HG03045 (cell line): ENCODE measurements at regions not wholly inside any gene's neighbourhood (a gene's known extent, or its start where the extent isn't known, plus 50 kb on each side); places are given as distances from the start of the nearest gene placed in this dataset.
A peak's percentile ranks its signal among the peaks of the same experiment; 100 is the strongest.

Source experiments
- ATAC-seq: cut with Tn5 transposase; IDR thresholded peaks from one replicate; pipeline ENCODE4 v1.9.1; 2021; ENCODE audit warnings: mild to moderate bottlenecking, moderate library complexity; ENCODE audit not compliant: unreplicated experiment

DNA sequence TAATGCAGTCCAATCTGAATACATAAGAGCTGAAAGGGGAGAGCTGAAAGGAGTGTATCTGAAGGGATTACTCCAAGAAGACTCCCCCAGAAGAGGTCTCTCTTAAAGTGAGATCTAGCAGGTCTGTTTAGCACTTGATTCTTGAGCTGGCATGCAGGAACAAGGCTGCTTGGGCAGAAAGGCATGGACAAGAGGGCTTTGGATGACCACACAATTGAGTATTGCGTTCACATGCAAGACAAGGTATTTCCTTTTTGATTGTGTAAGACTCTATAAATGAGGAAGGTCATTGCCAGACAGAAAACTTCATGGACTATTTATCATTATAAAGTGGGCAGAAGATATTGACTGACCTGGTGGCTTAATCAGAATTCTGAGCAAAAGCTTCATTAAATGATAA lies 145.5 kb upstream of the AFF2 start:
- no peak for ATAC-seq

DNA sequence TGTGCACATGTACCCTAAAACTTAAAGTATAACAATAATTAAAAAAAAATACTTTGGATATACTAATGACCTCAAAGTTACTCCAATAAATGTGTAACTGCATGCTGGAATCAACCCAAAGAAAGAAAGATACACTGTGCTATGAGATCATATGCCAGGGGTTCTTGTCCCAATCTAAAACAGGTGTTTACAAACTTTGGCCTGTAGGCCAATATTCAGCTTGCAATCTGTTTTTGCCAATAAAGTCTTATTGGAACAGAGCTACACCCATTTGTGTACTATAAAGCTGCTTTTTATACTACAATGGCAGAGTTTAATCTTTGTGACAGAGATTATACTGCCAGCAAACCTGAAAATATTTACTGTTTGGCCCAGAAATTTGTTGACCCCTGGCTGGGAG lies 138.8 kb upstream of the AFF2 start:
- no peak for ATAC-seq

GRCh38 chrX:148363471-148364235 lies 136.8 kb upstream of the AFF2 start:
- ATAC-seq = no peak

- ATAC-seq = no peak
Observed at GRCh38 chrX:148365233-148365632, 135.2 kb upstream of the AFF2 start.

DNA sequence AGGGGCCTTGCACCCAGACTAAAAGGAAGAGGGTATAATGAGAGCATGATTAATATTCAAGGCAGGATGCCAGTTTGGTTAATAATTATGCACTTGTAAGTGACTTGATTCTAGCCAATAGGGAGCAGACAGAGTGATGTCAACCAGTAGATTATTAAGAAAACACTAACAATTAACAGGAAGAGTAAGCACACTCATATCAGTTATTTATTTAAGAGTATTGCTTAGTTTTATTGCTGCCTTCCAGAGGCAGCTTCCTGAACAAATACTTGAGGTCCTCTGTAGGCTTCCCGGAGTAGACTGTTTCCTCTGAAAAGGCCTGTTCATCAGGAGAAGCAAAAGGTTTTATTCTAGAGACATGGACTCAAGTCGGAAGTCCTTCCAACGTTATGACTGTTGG lies 129.1 kb upstream of the AFF2 start:
- no peak for ATAC-seq

- ATAC-seq = no peak
Observed at GRCh38 chrX:148372925-148373324, 127.5 kb upstream of the AFF2 start.

- ATAC-seq = no peak
Observed at GRCh38 chrX:148376342-148376741, 124.1 kb upstream of the AFF2 start.

GRCh38 chrX:148380107-148380506 lies 120.3 kb upstream of the AFF2 start:
- ATAC-seq = no peak

- ATAC-seq = peak; percentile 97
Observed at GRCh38 chrX:148380650-148381561, 119.5 kb upstream of the AFF2 start.

DNA sequence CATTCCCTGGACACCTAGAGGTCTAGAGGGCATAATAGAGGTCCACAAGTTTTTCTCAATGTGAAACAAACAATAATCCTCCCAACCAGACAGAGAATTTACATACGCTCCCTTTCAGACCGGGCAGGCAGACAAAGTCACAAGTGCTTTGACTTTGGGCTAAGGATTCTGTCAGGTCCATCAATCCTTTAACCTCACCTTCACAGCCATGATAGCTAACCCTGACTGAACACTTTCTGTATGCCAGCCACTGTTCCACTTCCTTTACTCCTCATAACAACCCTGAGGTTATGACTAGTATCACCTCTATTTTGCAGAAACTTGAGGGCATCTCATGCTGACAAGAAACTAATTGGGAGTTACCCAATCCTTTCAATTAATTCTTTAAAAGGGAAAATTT lies 118.8 kb upstream of the AFF2 start:
- ATAC-seq = peak; percentile 27

DNA sequence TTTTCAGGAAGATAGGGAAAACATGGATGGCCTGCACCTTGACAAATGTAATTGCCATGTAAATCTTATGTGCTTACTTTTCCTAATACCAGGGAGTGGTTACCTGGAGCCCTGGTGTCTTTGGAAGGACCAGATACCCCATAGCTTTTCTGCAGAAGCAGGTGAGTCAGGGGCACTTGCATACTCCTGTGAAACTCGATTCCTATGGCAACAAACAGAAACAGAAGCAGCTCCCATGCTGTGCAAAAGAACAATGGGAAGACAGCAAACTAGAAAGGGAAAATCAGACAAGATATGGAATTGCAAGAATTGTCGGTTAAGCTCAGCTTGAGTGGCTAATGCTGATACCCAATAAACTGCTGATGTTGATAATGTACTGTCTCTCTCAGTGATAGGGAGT lies 117.4 kb upstream of the AFF2 start:
- ATAC-seq = no peak

DNA sequence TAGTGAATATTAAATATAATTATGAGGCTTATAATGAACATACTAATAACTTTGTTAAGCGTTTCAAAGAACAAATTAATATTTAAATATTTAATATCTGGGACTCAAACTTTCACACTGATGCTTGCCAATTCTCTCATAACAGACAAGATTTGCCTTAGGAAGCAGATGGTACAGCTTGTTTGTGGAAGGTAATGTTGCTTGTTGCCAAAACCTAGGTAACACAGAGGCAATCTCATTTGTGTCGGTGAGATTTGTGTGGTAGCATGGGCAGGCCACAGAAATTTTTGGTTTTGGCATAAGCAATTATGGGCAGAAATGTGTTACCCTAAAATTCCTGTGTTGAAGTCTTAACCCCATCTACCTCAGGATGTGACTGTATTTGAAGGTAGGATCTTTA lies 114.9 kb upstream of the AFF2 start:
- no peak for ATAC-seq

DNA sequence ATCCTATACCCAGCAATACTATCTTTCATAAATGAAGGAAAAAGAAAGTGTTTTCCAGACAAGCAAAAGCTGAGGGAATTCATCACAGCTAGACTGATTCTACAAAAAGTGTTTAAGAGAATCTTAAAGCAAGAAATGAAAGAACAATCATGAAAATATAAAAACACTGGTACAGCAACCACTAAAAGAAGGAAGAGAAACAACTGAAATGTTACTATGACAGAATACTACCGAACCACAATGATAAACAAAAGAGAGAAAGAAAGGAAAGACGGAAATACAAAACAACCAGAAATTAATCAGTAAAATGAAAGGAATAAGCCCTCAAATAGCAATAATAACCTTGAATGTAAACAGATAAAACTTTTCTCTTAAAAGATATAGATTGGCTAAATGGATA lies 110.8 kb upstream of the AFF2 start:
- no peak for ATAC-seq

GRCh38 chrX:148412006-148412405 lies 88.4 kb upstream of the AFF2 start:
- ATAC-seq = no peak

GRCh38 chrX:148416142-148416541 lies 84.3 kb upstream of the AFF2 start:
- ATAC-seq = no peak

DNA sequence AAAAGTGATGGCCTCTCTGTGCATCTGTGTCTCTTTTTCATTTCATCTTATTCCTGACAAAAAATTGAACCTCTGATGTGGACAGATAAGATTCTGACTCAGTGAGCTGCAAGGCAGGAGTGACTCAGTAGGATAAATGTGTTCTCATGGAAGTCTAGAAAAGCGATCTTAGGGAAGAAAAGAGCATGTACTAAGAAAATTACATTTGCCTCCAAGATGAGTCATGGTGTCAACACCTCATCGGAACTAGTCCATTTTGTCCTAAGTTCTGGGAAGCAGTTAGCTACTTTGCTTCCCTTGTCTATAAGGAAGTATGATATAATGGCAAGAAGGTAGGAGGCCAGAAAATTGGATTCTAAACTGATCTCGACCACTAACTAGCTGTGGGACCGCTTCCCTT lies 83.5 kb upstream of the AFF2 start:
- no peak for ATAC-seq

DNA sequence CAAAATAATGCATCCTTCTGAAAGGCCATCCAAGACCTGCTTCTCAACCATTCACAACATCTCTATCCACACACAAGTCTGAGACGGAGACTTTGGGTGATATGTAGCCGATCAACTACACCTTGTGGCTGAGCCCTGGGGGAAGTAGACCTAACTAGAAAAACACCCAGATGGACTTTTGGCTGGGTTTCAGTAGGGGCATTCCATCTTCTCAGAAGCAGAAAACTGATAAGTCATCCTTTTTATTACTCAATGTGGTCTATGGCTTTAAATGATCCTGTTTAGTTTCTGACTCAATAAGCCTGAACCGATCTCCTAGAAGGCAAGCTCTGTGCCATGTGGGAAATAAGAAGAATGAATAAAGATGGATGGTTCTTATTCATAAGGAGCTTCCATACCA lies 82.5 kb upstream of the AFF2 start:
- ATAC-seq = no peak

GRCh38 chrX:148422526-148422925 lies 77.9 kb upstream of the AFF2 start:
- no peak for ATAC-seq

DNA sequence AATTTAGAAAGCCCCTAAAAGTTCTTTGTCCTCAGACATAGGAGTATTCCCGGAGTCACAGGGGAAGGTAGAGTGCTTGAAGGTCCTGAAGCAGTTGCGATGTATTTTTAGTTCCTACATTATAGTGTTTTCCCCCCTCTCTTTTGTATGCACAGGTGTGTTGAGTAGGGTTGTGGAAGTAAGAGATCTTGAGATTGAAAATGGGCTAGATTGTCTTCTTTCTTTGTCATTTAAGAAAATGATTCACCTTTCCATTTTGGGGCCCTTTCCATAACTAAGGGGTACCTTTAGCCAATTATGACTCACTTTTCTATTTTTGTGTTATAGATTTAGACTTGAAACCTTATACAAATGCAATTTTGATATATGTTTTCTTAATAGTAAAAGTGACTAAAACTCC lies 75.8 kb upstream of the AFF2 start:
- no peak for ATAC-seq

DNA sequence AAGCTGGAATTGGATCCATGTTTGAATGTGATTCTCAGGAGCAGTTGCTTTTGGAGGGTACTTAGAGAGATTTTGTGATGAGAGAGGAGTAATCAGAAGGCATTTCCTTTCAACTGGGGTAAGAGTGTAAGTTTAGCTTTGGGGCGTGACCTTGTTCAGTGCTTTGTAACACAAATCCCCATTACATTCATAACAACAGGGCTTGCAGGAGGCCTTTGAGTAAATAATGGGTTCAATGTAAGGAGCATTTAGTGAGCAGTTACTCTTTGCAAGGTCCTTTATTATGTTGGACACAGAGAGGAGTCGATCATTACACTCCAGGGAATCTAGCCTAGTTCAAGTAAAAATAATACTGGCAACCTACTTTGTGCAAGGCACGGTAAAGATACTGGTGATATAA lies 74.0 kb upstream of the AFF2 start:
- ATAC-seq = no peak

DNA sequence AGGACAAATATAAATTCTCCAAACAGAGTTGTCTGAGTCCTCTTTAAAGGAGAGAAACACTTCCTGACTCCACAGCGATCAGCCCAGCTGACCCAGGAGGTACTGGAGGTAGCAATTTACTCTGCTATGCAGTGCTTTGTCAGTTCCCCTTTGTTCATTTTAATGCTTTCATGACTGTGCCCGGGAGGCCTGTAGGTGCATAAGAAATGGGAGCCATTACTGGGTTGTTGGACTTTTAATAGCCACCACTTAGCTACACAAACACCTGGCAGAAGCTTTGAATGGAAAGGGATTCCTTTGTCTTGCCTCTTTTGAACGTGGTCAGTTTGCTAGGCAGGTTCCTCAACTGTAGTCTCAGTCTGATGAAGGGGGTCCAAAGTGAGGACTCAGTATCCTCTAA lies 59.0 kb upstream of the AFF2 start:
- ATAC-seq = no peak

- no peak for ATAC-seq
Observed at GRCh38 chrX:148443216-148443615, 57.2 kb upstream of the AFF2 start.
